ENCODE measurements at regions not wholly inside any gene's neighbourhood (a gene's known extent, or its start where the extent isn't known, plus 50 kb on each side); places are given as distances from the start of the nearest gene placed in this dataset.

- Histone ChIP-seq H3K9ac (ENCODE audit: insufficient read depth in 1 of 2, low read depth in 2 of 2, low read length in 2 of 2) (no peak overlapping the region), H3K27ac (ENCODE audit: extremely low read depth, low read depth, low read length) (no peak overlapping the region), H3K4me1 (replicated peaks in 1 of 2; ENCODE audit: control insufficient read depth in 2 of 2, insufficient read depth in 2 of 2, low read length in 2 of 2) (no peaks in the 10 kb centered on the region), H3K4me2 (ENCODE audit: insufficient read depth, low read length) (no peak overlapping the region), H4K20me1 (replicated peaks; ENCODE audit: control insufficient read depth, insufficient read depth, low read length) (no peaks in the 10 kb centered on the region), H3K9me1 (ENCODE audit: control insufficient read depth, insufficient read depth, low read length) (no peaks in the 10 kb centered on the region), H2AFZ (ENCODE audit: low read depth, low read length) (no peak overlapping the region), H3K27me3 (ENCODE audit: control insufficient read depth in 2 of 2, insufficient read depth in 2 of 2, low read length in 2 of 2) (no peaks in the 10 kb centered on the region), H3K36me3 (ENCODE audit: control insufficient read depth, insufficient read depth, low read length) (no peaks in the 10 kb centered on the region), H3K9me3 (replicated peaks; ENCODE audit: control insufficient read depth, insufficient read depth, low read depth, low read length) (no peaks in the 10 kb centered on the region), H3K79me2 (ENCODE audit: control insufficient read depth, insufficient read depth, low read length) (no peaks in the 10 kb centered on the region), H3K4me3 (no peak overlapping the region)
- intact Hi-C loops (cut with micrococcal nuclease) (no loop called here), in situ Hi-C loops (cut with MboI) (no loop called here)
- no peak for TF ChIP-seq POU5F1 (IDR thresholded peaks at IDR 0.05; ENCODE audit: borderline replicate concordance, low read depth, low read length, partially characterized antibody)
- no peak for TF ChIP-seq ATF3 (IDR thresholded peaks at IDR 0.05)
- no peak for TF ChIP-seq ATF3 (CRISPR knock-in tag; conservative IDR thresholded peaks at IDR 0.05)
- TF ChIP-seq ATF1 (CRISPR knock-in tag; IDR thresholded peaks at IDR 0.05): no peak
- no peak for TF ChIP-seq ATF1 (tag; IDR thresholded peaks at IDR 0.05)
- TF ChIP-seq NFATC3 (IDR thresholded peaks at IDR 0.05): no peak
- TF ChIP-seq NBN (IDR thresholded peaks at IDR 0.05; ENCODE audit: low read depth): no peak
- TF ChIP-seq PHF8 (IDR thresholded peaks at IDR 0.05; ENCODE audit: borderline replicate concordance, low read length): no peak
- no peak for TF ChIP-seq ZHX1 (conservative IDR thresholded peaks at IDR 0.05; ENCODE audit: low read length)
- TF ChIP-seq ZNF23 (CRISPR knock-in tag; IDR thresholded peaks at IDR 0.05): no peak
- no peak for TF ChIP-seq RAD51 (IDR thresholded peaks at IDR 0.05; ENCODE audit: borderline replicate concordance, low read depth)
- TF ChIP-seq KLF1 (tag; IDR thresholded peaks at IDR 0.05): no peak
- TF ChIP-seq ZNF512 (tag; IDR thresholded peaks at IDR 0.05): no peak
- no peak for TF ChIP-seq ZNF707 (CRISPR knock-in tag; conservative IDR thresholded peaks at IDR 0.05)
- TF ChIP-seq OTX1 (CRISPR knock-in tag; IDR thresholded peaks at IDR 0.05): no peak
- no peak for TF ChIP-seq ZNF507 (tag; conservative IDR thresholded peaks at IDR 0.05)
- no peak for TF ChIP-seq SETDB1 (IDR thresholded peaks at IDR 0.05; ENCODE audit: low read length)
- TF ChIP-seq DACH1 (IDR thresholded peaks at IDR 0.05; ENCODE audit: partially characterized antibody): no peak
- WGBS (ENCODE audit: insufficient coverage, low coverage, missing lambda C conversion rate): 0% methylated on average over 1 of the region's 1 CpG
- DNase-seq (ENCODE audit: extremely low read depth in 1 of 4, low spot score in 3 of 4) (no peak), ATAC-seq (no peak), FAIRE-seq (no peak)
- ChIA-PET POLR2A (no interaction called here), CTCF (ENCODE audit: low intra/inter-chr PET ratio) (no interaction called here)
- BruUV-seq (replicated peaks): no TSS peak
These were observed 131.0 kb upstream of the TMTC2 start for GRCh38 chr12:82555699-82556098.

All from K562 (cell line).